Esophagus squamous epithelium (tissue), 4 donors: ENCODE measurements at regions not wholly inside any gene's neighbourhood (a gene's known extent, or its start where the extent isn't known, plus 50 kb on each side); places are given as distances from the start of the nearest gene placed in this dataset.

ENCODE experiments used
- POLR2A ChIP-seq, 4 donors: fragments of 450-650 bp; IDR thresholded peaks; one replicate each; pipeline ENCODE4 v1.6.1; 2017; ENCODE audit warnings: antibody characterized with exemption in 4 of 4, mild to moderate bottlenecking in 4 of 4, moderate library complexity in 3 of 4
- TF ChIP-seq, protein P1 (sequence below), 6 experiments: fragments of 450-650 bp in 4 of 6; fragments of 200-600 bp in 2 of 6; sonication (generic) in 2 of 6; IDR thresholded peaks; one replicate each; pipeline ENCODE4 v1.5.1; 2016 to 2019; ENCODE audit warnings: antibody characterized with exemption in 6 of 6, mild to moderate bottlenecking in 4 of 6, moderate library complexity in 4 of 6

- TF ChIP-seq, protein P1, sequence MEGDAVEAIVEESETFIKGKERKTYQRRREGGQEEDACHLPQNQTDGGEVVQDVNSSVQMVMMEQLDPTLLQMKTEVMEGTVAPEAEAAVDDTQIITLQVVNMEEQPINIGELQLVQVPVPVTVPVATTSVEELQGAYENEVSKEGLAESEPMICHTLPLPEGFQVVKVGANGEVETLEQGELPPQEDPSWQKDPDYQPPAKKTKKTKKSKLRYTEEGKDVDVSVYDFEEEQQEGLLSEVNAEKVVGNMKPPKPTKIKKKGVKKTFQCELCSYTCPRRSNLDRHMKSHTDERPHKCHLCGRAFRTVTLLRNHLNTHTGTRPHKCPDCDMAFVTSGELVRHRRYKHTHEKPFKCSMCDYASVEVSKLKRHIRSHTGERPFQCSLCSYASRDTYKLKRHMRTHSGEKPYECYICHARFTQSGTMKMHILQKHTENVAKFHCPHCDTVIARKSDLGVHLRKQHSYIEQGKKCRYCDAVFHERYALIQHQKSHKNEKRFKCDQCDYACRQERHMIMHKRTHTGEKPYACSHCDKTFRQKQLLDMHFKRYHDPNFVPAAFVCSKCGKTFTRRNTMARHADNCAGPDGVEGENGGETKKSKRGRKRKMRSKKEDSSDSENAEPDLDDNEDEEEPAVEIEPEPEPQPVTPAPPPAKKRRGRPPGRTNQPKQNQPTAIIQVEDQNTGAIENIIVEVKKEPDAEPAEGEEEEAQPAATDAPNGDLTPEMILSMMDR (IDR thresholded peaks at IDR 0.05) = no peak
- no peak for TF ChIP-seq POLR2A (IDR thresholded peaks at IDR 0.05)
Measured at GRCh38 chr12:91921555-91921954, 224.1 kb downstream of the BTG1 start.
